Vagina (tissue), 2 donors: ENCODE measurements at regions not wholly inside any gene's neighbourhood (a gene's known extent, or its start where the extent isn't known, plus 50 kb on each side); places are given as distances from the start of the nearest gene placed in this dataset.

Experiments
- POLR2A ChIP-seq, 2 donors: fragments of 450-650 bp; IDR thresholded peaks; one replicate each; pipeline ENCODE4 v1.6.1; 2017; ENCODE audit warnings: antibody characterized with exemption in 2 of 2, mild to moderate bottlenecking in 2 of 2, moderate library complexity in 2 of 2
- TF ChIP-seq, protein P1 (sequence below), 3 experiments: fragments of 450-650 bp in 2 of 3; fragments of 200-600 bp in 1 of 3; sonication (generic) in 1 of 3; IDR thresholded peaks; one replicate each; pipeline ENCODE4 v1.5.1; 2017 to 2019; ENCODE audit warnings: antibody characterized with exemption in 3 of 3, mild to moderate bottlenecking in 2 of 3, moderate library complexity in 2 of 3

DNA sequence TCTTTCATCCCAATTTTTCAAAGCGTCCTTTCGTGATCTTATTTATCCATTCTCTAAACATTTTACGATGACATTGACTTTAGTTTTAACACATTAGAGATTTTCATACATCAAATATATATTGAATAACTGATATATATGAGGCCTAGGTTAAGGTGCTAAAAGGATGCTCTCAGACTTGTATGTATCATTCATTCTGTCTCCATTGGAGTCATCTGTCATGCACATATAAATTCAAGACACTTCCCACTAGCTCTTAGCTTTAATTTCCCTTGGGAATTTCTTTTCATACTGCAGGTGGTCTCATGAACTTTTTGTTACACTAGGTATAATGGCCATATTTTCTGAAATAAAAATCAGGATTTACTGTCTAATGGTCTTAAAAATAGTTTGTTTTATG lies 635.8 kb upstream of the C9orf72 start:
- TF ChIP-seq, protein P1, sequence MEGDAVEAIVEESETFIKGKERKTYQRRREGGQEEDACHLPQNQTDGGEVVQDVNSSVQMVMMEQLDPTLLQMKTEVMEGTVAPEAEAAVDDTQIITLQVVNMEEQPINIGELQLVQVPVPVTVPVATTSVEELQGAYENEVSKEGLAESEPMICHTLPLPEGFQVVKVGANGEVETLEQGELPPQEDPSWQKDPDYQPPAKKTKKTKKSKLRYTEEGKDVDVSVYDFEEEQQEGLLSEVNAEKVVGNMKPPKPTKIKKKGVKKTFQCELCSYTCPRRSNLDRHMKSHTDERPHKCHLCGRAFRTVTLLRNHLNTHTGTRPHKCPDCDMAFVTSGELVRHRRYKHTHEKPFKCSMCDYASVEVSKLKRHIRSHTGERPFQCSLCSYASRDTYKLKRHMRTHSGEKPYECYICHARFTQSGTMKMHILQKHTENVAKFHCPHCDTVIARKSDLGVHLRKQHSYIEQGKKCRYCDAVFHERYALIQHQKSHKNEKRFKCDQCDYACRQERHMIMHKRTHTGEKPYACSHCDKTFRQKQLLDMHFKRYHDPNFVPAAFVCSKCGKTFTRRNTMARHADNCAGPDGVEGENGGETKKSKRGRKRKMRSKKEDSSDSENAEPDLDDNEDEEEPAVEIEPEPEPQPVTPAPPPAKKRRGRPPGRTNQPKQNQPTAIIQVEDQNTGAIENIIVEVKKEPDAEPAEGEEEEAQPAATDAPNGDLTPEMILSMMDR (IDR thresholded peaks at IDR 0.05), result no peak
- TF ChIP-seq POLR2A (IDR thresholded peaks at IDR 0.05), result no peak
